ENCODE measurements at regions not wholly inside any gene's neighbourhood (a gene's known extent, or its start where the extent isn't known, plus 50 kb on each side); places are given as distances from the start of the nearest gene placed in this dataset.

GRCh38 chr5:143729334-143729946 lies 82.5 kb upstream of the HMHB1 start:
- DNase-seq, result no peak

GRCh38 chr5:143723159-143723558 lies 88.8 kb upstream of the HMHB1 start:
- DNase-seq, result no peak

- DNase-seq, result no peak
These were observed 90.0 kb upstream of the HMHB1 start for GRCh38 chr5:143721925-143722324.

GRCh38 chr5:143720689-143721088 lies 91.3 kb upstream of the HMHB1 start:
- no peak for DNase-seq

- no peak for DNase-seq
These were observed 94.6 kb upstream of the HMHB1 start for GRCh38 chr5:143717400-143717799.

- no peak for DNase-seq
These were observed 95.1 kb upstream of the HMHB1 start for GRCh38 chr5:143716881-143717280.

- DNase-seq, result no peak
These were observed 96.3 kb upstream of the HMHB1 start for GRCh38 chr5:143715616-143716015.

GRCh38 chr5:143714629-143715028 lies 97.3 kb upstream of the HMHB1 start:
- DNase-seq, result no peak

- no peak for DNase-seq
These were observed 98.6 kb upstream of the HMHB1 start for GRCh38 chr5:143713047-143714003.

GRCh38 chr5:143708672-143709071 lies 103.3 kb upstream of the HMHB1 start:
- DNase-seq, result peak; percentile 6

- DNase-seq, result no peak
These were observed 104.2 kb upstream of the HMHB1 start for GRCh38 chr5:143707806-143708205.

GRCh38 chr5:143705381-143705780 lies 106.6 kb upstream of the HMHB1 start:
- DNase-seq, result no peak

- no peak for DNase-seq
These were observed 108.3 kb upstream of the HMHB1 start for GRCh38 chr5:143703659-143704058.

GRCh38 chr5:143701493-143701892 lies 110.5 kb upstream of the HMHB1 start:
- DNase-seq, result no peak

GRCh38 chr5:143700994-143701393 lies 111.0 kb upstream of the HMHB1 start:
- DNase-seq, result no peak

- no peak for DNase-seq
These were observed 112.8 kb upstream of the HMHB1 start for GRCh38 chr5:143699121-143699520.

- no peak for DNase-seq
These were observed 113.4 kb upstream of the HMHB1 start for GRCh38 chr5:143698574-143698973.

- DNase-seq, result no peak
These were observed 115.0 kb upstream of the HMHB1 start for GRCh38 chr5:143696921-143697320.

- no peak for DNase-seq
These were observed 116.0 kb upstream of the HMHB1 start for GRCh38 chr5:143695941-143696340.

GRCh38 chr5:143695244-143695864 lies 116.6 kb upstream of the HMHB1 start:
- DNase-seq, result no peak

- DNase-seq, result no peak
These were observed 117.6 kb upstream of the HMHB1 start for GRCh38 chr5:143694357-143694756.

- no peak for DNase-seq
These were observed 118.2 kb upstream of the HMHB1 start for GRCh38 chr5:143693651-143694252.

GRCh38 chr5:143692342-143692741 lies 119.6 kb upstream of the HMHB1 start:
- DNase-seq, result no peak

- DNase-seq, result no peak
These were observed 120.0 kb upstream of the HMHB1 start for GRCh38 chr5:143691945-143692290.

Data from NCI-H82 (cell line).